Left colon (tissue), 2 donors: ENCODE measurements at regions not wholly inside any gene's neighbourhood (a gene's known extent, or its start where the extent isn't known, plus 50 kb on each side); places are given as distances from the start of the nearest gene placed in this dataset.
A peak's percentile ranks its signal among the peaks of the same experiment; 100 is the strongest.
"Not testable (repeated sequence)": the region's sequence is repeated elsewhere in the genome, so short reads cannot be mapped to it uniquely, and the experiment has no call there.

Source experiments
- ATAC-seq: fragments of 200-7000 bp; cut with Tn5 transposase; one replicate; pipeline ENCODE4 v1.9.1; 2020; ENCODE audit warnings: mild to moderate bottlenecking, moderate library complexity
- DNase-seq, 2 donors: peaks; one replicate each; pipeline ENCODE4 v3.0.0-alpha.2; 2020
- intact Hi-C, 2 donors: fragments of 100-400 bp; cut with DNase I in 1 of 2; cut with micrococcal nuclease in 1 of 2; formaldehyde crosslinking; loops; one replicate each; pipeline versions ENCODE4 v1.11.2 to v1.14.0; 2022; cut with DNase I, micrococcal nuclease
- donor health status: DM: no; HTN: no; CAD: no.
- donor health status: DM: yes; HTN: yes; CAD: no.

- intact Hi-C loops: no loop called here
- DNase-seq: no peak
- ATAC-seq: peak; percentile 29
These were observed 243.4 kb upstream of the PIK3R1 start for GRCh38 chr5:67971971-67972821.

GRCh38 chr5:67971223-67971830 is 244.2 kb upstream of the PIK3R1 start:
- intact Hi-C loops: no loop called here
- ATAC-seq: peak; percentile 66
- peak in 1 of 2 donors; percentile 9 for DNase-seq

DNA sequence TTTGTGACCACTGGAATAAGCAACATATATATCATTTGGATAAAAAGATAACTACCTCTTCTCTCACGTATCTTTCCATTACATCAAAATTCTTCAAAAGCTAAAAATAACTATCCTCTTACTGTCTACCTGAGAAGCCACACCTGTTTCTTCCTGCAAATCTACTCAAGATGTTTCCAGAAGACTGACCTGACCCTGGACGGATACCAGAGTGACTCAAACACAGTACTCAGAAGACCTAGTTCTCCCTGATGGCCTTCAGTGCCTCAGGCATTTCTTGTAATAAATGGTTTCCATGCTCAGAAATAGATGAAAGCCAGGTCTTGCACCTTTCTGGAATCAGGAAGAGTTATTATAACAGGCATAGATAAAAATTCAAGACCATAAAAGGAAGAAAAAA is 245.9 kb upstream of the PIK3R1 start:
- ATAC-seq (no peak), DNase-seq (no peak)
- intact Hi-C loops: no loop called here

GRCh38 chr5:67969176-67969575 is 246.4 kb upstream of the PIK3R1 start:
- DNase-seq: no peak
- no peak for ATAC-seq
- intact Hi-C loops: no loop called here

- intact Hi-C loops: no loop called here
- ATAC-seq (peak; percentile 75), DNase-seq (no peak)
These were observed 248.8 kb upstream of the PIK3R1 start for GRCh38 chr5:67966712-67967111.

DNA sequence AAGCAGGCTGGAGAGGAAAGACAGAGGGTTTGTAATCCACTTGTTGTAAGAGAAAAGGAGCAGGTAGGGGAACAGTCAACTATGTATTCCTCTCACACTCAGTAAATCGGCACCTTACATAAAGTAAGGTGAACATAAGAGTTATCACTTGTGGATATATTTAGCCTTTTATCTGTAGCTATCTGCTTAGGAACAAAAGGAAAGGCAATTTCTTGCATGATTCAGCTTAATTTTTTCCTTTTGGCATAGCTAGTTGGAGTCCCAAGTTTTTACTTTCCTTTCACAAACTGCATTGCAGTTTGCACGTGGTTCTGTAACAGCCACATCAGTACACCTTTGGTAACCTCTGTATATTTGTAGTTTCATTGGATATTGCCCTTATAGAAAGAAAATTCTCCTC is 250.9 kb upstream of the PIK3R1 start:
- no peak for DNase-seq
- intact Hi-C loops: no loop called here
- ATAC-seq: peak; percentile 23

- peak in 1 of 2 donors; percentile 28 for DNase-seq
- intact Hi-C loops: no loop called here
- peak; percentile 85 for ATAC-seq
These were observed 251.6 kb upstream of the PIK3R1 start for GRCh38 chr5:67963789-67964519.

- DNase-seq (no peak), ATAC-seq (no peak)
- intact Hi-C loops: no loop called here
These were observed 254.6 kb upstream of the PIK3R1 start for GRCh38 chr5:67960939-67961338.

DNA sequence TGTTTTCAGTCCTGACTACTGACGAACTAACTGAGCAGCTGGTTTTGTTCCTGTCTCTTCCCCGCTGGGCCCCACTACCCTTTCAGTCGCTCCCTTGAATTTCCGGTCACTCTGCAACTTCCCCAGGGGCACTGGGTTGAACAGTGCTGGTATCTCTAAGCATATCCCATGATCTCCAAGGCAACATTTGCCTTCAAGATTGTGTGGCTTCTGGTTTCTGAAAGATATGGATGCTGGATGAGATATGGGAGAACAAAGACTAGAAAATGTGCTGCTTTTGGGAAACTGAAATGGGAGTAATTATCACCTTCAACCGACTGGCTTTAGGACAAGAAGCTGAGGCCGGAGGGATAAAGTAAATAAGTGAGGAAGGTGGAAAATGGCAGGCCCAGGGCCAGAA is 258.2 kb upstream of the PIK3R1 start:
- ATAC-seq (no peak), DNase-seq (no peak)
- intact Hi-C loops: no loop called here

- intact Hi-C loops: no loop called here
- DNase-seq: no peak
These were observed 261.2 kb upstream of the PIK3R1 start for GRCh38 chr5:67954351-67954750.

DNA sequence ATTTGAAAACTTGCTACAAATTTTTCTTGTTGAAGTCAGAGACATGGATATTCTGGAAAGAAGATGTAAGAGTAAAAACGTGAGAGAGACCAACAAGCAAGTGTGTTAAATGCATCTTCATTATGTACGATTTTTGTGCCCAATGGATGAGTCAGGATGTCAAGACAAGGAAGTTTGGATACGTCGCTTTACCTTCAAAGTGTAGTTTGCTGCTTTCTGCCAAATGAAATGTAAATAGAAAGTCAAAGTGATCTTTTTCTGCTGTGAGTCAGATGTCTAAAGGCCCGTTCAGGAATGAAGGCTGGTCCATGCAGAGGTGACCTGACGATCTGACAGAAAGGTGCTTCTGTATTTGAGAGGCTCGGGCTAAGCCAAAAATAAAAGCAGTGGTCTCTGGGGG is 273.1 kb upstream of the PIK3R1 start:
- DNase-seq (no peak), ATAC-seq (no peak)
- intact Hi-C loops: no loop called here

More at GRCh38 chr5:67954351-67954750, 261.2 kb upstream of the PIK3R1 start:
- no peak for ATAC-seq

GRCh38 chr5:67941614-67942401 is 273.7 kb upstream of the PIK3R1 start:
- ATAC-seq (no peak), DNase-seq (no peak)
- intact Hi-C loops: no loop called here

DNA sequence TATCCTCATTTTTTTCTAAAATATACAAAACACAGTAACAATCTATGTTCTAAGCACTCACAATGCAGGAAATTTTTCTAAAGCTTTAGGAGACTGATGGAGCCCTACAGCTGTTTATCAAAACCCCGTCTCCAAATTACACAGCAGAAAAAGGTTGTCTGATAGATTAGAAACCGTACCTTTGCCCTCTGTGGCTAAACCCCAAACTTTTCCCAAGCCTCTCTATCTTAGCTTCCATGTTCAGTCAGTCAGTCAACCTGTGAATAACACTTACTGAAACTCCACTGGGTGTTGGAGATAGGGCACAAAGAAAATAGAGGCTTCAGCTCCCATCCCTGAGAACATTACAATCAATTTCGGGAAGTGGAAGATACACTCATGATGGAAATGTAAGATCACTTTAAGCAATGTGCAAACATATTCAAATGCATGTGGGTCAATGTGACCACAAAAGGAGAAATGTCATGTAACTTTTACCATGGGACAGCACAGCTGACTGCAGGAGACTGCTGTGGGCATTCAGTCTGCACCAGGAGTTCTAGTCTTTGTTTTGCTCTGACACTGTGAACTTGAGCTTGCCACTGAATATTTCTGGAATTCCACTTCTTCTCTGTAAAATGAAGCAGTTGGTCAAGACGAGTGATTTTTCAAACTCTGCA is 279.5 kb upstream of the PIK3R1 start:
- no peak for ATAC-seq
- intact Hi-C loops: no loop called here
- DNase-seq: no peak

DNA sequence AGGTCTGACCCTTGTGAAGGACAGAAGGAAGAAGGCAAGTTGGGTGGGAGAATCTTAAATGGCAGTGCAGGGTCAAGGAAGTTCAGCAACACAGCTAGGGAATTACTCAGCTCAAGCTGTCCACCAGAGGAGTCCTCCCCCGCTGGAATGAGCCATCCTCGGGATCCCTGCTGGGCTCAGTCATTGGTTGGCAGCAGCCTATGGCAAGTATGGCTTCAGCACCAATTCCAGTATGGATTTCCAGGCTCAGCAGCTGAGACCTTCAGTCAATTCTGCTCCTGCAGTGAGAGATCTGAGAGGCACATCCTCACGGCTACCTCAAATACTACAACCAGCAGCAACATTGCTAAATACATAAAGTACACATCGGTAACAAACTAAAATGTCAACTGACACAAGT is 280.6 kb upstream of the PIK3R1 start:
- intact Hi-C loops: no loop called here
- DNase-seq: no peak
- no peak for ATAC-seq

DNA sequence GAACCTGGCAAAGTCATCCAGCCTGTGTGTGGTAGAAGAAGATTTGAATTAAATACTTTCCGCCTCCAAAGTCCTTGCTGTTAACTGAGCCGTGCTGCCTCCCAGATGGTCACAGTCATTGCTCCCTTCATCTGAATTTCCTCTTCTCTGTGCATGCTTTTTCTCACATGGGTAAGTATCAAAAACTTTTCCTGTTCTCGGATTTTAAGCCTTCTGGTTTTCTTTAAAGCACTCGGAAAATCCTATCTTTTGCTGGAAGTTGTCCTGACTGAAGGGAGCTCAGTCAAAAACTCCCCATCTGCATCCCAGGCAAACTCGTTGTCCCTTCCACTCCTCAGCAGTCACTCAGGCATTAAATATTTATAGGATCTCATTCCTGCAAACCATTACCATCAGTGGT is 290.0 kb upstream of the PIK3R1 start:
- DNase-seq: no peak
- intact Hi-C loops: no loop called here

GRCh38 chr5:67921004-67921601 is 294.5 kb upstream of the PIK3R1 start:
- intact Hi-C loops: no loop called here
- DNase-seq (peak in 1 of 2 donors; percentile 27), ATAC-seq (no peak)

More for the DNA sequence above, 290.0 kb upstream of the PIK3R1 start:
- no peak for ATAC-seq

DNA sequence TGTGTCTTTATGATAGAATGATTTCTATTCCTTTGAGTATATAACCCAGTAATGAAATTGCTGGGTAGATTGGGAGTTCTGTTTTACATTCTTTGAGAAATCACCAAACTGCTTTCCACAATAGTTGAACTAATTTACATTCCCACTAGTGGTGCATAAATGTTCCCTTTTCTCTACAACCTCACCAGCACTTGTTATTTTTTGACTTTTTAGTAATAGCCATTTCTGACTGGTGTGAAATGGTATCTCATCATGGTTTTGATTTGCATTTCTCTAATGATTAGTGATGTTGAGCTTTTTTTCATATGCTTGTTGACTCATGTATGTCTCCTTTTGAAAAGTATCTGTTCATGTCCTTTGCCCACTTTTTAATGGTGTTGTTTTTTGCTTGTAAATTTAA is 296.0 kb upstream of the PIK3R1 start:
- intact Hi-C loops, DNase-seq, ATAC-seq: not testable (repeated sequence)

DNA sequence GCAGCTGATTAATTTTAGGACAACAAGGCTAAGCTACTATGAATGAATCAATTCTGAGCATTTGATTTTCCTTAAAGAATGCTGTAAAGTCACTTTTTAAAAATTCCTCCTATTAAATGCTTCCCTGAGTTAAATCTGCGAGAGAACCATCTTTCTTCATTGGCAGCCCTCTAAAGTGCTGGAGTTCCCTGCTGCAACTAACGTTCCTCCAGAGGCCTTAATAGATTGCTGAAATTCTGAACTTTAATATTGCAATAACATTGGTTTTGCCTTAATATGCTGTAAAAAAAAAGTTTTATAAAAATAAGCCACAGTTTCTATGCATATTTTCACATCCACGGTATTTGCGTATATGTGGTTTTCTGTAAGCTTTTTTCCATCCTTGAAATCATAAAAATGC is 298.0 kb upstream of the PIK3R1 start:
- ATAC-seq (no peak), DNase-seq (no peak)
- intact Hi-C loops: no loop called here
